Natural killer cell (primary cell): ENCODE measurements at regions not wholly inside any gene's neighbourhood (a gene's known extent, or its start where the extent isn't known, plus 50 kb on each side); places are given as distances from the start of the nearest gene placed in this dataset.

Experiments used
- ATAC-seq, 3 donors: fragments of 150-1000 bp in 2 of 3; fragments of 200-7000 bp in 1 of 3; cut with Tn5 transposase; 1 replicate in 1 of 3; 2 replicates in 2 of 3; pipeline ENCODE4 v1.10.0; 2021; ENCODE audit warnings: mild to moderate bottlenecking in 2 of 3, moderate library complexity in 2 of 3
- DNase-seq, 2 donors: peaks; one replicate each; pipeline versions ENCODE4 v3.0.0 to v3.0.0-alpha.2; 2013 to 2021; ENCODE audit warnings: mixed read lengths in 1 of 2
- H3K27ac ChIP-seq: one replicate; pipeline ENCODE4 v1.5.1; 2013; ENCODE audit warnings: mild to moderate bottlenecking, low read length
- H3K27me3 ChIP-seq: one replicate; pipeline ENCODE4 v1.6.1; 2013; ENCODE audit warnings: low read length; ENCODE audit not compliant: control insufficient read depth, insufficient read depth
- H3K36me3 ChIP-seq: one replicate; pipeline ENCODE4 v1.6.1; 2013; ENCODE audit warnings: low read length; ENCODE audit not compliant: control insufficient read depth, insufficient read depth
- H3K4me1 ChIP-seq: one replicate; pipeline ENCODE4 v1.6.1; 2013; ENCODE audit warnings: low read length; ENCODE audit not compliant: control insufficient read depth, insufficient read depth
- H3K4me3 ChIP-seq: one replicate; pipeline ENCODE4 v1.5.1; 2013; ENCODE audit warnings: low read length
- H3K9me3 ChIP-seq: one replicate; pipeline ENCODE4 v1.6.1; 2013; ENCODE audit warnings: low read length; ENCODE audit not compliant: control insufficient read depth, insufficient read depth
- H3K27ac Mint-ChIP-seq, 2 donors: one replicate each; pipeline ENCODE4 v1.8.0; 2022; ENCODE audit warnings: mild to moderate bottlenecking in 2 of 2, mixed read lengths in 2 of 2, moderate library complexity in 1 of 2
- H3K27me3 Mint-ChIP-seq, 2 donors: one replicate each; pipeline ENCODE4 v1.8.0; 2022; ENCODE audit warnings: low read depth in 2 of 2, mixed read lengths in 2 of 2
- H3K36me3 Mint-ChIP-seq: one replicate; pipeline ENCODE4 v1.8.0; 2022; ENCODE audit warnings: mixed read lengths
- H3K4me1 Mint-ChIP-seq, 2 donors: one replicate each; pipeline ENCODE4 v1.8.0; 2022; ENCODE audit warnings: mixed read lengths in 2 of 2
- H3K4me3 Mint-ChIP-seq: one replicate; pipeline ENCODE4 v1.8.0; 2022; ENCODE audit warnings: mild to moderate bottlenecking, moderate library complexity, mixed read lengths
- H3K9me3 Mint-ChIP-seq, 2 donors: one replicate each; pipeline ENCODE4 v1.8.0; 2022; ENCODE audit warnings: mixed read lengths in 2 of 2
- WGBS: methylation state at CpG from one replicate; pipeline ENCODE4 v1.1.7; 2013; ENCODE audit warnings: missing lambda C conversion rate; ENCODE audit not compliant: insufficient coverage; 5-methylcytosine and 5-hydroxymethylcytosine counted together
- intact Hi-C: fragments of 100-400 bp; cut with micrococcal nuclease; formaldehyde crosslinking; loops from one replicate; pipeline ENCODE4 v1.14.2; 2022
- TF ChIP-seq, protein P1 (sequence below): fragments of 200-600 bp; IDR thresholded peaks from one replicate; pipeline ENCODE4 v1.8.0; 2022; ENCODE audit warnings: antibody characterized with exemption

DNA sequence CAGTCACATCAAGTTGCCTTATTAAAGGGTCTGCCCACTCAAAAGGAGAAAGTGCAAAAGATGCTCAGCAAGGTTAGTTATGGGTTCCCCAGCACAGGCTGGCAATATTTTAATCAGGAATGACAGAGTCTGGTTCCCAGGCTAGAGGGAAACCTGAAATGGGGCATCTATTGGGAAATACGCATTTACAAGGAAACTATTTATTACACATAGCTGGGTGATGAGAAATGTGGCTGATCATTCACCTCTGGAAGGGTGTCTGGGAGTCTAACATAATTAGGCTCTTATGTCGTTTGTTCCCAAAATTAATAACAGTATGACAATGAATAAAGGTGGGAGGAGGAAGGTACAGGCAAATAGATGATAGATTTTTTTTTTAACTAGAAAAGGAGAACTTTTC, 314.7 kb downstream of the ENC1 start:
- intact Hi-C loops, result loop anchor here (5.0 kb wide), 1 partner anchor 316 kb away; the partner anchor contains the start of gene ENC1
- Histone ChIP-seq H3K27me3 (peaks cover 16% of the 10 kb centered on the region), H3K4me1 (peaks cover 15% of the 10 kb centered on the region), H3K36me3 (no peaks in the 10 kb centered on the region), H3K4me3 (no peak overlapping the region), H3K27ac (no peak overlapping the region), H3K9me3 (no peaks in the 10 kb centered on the region)
- peaks cover 22 to 26% of the 10 kb centered on the region in 2 donors for H3K4me1 Mint-ChIP-seq
- DNase-seq, result no peak
- peaks cover 31 to 46% of the 10 kb centered on the region in 2 donors for H3K27me3 Mint-ChIP-seq
- peak overlapping the region; percentile 42 for H3K4me3 Mint-ChIP-seq
- TF ChIP-seq, protein P1, sequence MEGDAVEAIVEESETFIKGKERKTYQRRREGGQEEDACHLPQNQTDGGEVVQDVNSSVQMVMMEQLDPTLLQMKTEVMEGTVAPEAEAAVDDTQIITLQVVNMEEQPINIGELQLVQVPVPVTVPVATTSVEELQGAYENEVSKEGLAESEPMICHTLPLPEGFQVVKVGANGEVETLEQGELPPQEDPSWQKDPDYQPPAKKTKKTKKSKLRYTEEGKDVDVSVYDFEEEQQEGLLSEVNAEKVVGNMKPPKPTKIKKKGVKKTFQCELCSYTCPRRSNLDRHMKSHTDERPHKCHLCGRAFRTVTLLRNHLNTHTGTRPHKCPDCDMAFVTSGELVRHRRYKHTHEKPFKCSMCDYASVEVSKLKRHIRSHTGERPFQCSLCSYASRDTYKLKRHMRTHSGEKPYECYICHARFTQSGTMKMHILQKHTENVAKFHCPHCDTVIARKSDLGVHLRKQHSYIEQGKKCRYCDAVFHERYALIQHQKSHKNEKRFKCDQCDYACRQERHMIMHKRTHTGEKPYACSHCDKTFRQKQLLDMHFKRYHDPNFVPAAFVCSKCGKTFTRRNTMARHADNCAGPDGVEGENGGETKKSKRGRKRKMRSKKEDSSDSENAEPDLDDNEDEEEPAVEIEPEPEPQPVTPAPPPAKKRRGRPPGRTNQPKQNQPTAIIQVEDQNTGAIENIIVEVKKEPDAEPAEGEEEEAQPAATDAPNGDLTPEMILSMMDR, result no peak
- no peaks in the 10 kb centered on the region for H3K36me3 Mint-ChIP-seq
- H3K9me3 Mint-ChIP-seq, result no peaks in the 10 kb centered on the region
- H3K27ac Mint-ChIP-seq, result peak overlapping the region in 1 of 2 donors; percentile 31
- ATAC-seq, result no peak
- WGBS, result 100% methylated on average over 1 of the region's 2 CpGs

DNA sequence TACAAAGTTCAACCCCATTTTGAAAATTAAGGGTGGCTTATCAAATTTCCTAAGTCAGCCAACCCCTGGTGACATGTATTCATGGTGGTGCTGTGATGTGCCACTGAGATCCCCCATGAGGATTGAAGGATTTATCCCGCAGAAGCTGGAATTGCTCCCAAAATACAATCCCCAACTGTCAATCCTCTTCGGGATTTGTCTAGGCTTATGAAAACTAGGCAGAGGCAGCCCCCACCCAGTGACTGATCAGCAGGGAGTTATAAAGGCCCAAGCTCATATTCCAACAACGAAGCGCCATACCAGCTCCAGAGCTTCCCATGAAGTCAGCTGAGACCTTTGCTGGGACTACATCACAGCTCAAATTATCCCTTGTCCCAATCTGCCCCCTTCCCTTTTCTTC, 316.0 kb downstream of the ENC1 start:
- no peaks in the 10 kb centered on the region for H3K36me3 ChIP-seq
- 95% methylated on average over 4 of the region's 4 CpGs for WGBS
- H3K9me3 ChIP-seq, result no peaks in the 10 kb centered on the region
- no peaks in the 10 kb centered on the region for H3K9me3 Mint-ChIP-seq
- peaks cover 15% of the 10 kb centered on the region for H3K4me1 ChIP-seq
- DNase-seq, result no peak
- H3K27ac Mint-ChIP-seq, result no peak overlapping the region
- peaks cover 22 to 26% of the 10 kb centered on the region in 2 donors for H3K4me1 Mint-ChIP-seq
- ATAC-seq, result no peak
- intact Hi-C loops, result no loop called here
- TF ChIP-seq, protein P1, result no peak
- no peak overlapping the region for H3K4me3 Mint-ChIP-seq
- no peaks in the 10 kb centered on the region for H3K36me3 Mint-ChIP-seq
- H3K27me3 ChIP-seq, result peaks cover 21% of the 10 kb centered on the region
- no peak overlapping the region for H3K27ac ChIP-seq
- no peak overlapping the region for H3K4me3 ChIP-seq
- peaks cover 31 to 49% of the 10 kb centered on the region in 2 donors for H3K27me3 Mint-ChIP-seq

DNA sequence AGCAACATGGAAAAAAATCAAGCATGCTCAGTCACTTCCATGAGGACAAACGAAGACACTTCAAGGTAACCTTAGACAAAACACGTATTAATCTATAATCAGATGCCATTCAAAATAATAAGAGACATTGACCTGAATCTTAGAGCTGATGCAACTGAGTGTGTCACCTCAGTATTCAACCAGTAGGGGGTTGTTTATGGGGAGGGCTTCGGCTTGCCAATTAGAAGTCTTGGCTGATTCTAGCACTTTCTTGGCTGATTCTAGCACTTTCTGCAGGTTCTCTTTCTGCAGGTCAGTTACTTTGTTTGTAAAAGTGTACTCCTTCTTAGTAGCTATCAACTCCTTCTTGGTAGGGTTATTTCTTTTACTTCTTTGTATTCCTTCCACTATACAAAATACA, 317.6 kb downstream of the ENC1 start:
- DNase-seq, result no peak
- intact Hi-C loops, result no loop called here

More for the DNA sequence above, 317.6 kb downstream of the ENC1 start:
- 81% methylated on average over 3 of the region's 3 CpGs for WGBS
- Histone ChIP-seq H3K27me3 (peaks cover 21% of the 10 kb centered on the region), H3K27ac (no peak overlapping the region), H3K9me3 (no peaks in the 10 kb centered on the region), H3K4me3 (no peak overlapping the region), H3K36me3 (no peaks in the 10 kb centered on the region), H3K4me1 (peaks cover 15% of the 10 kb centered on the region)
- Mint-ChIP-seq H3K4me1 (peaks cover 22% of the 10 kb centered on the region in 2 donors), H3K36me3 (no peaks in the 10 kb centered on the region), H3K4me3 (no peak overlapping the region), H3K9me3 (no peaks in the 10 kb centered on the region), H3K27ac (no peak overlapping the region), H3K27me3 (peaks cover 28 to 45% of the 10 kb centered on the region in 2 donors)
- TF ChIP-seq, protein P1, result no peak
- ATAC-seq, result no peak
